CD4-positive, alpha-beta T cell (primary cell): ENCODE measurements at regions not wholly inside any gene's neighbourhood (a gene's known extent, or its start where the extent isn't known, plus 50 kb on each side); places are given as distances from the start of the nearest gene placed in this dataset.

Source experiments
- ATAC-seq: fragments of 200-7000 bp; cut with Tn5 transposase; one replicate; pipeline ENCODE4 v1.10.0; 2022; ENCODE audit warnings: mild to moderate bottlenecking; ENCODE audit not compliant: poor library complexity
- CTCF ChIA-PET: fragments of 350-600 bp; sonication (Branson Sonifier 250); formaldehyde crosslinking; loops from one replicate; lab custom pipeline; 2021; ENCODE audit warnings: antibody characterized with exemption, inconsistent platforms; lab: Charles Lee
- POLR2A ChIA-PET: fragments of 350-600 bp; sonication (Branson Sonifier 250); formaldehyde crosslinking; loops from one replicate; lab custom pipeline; 2021; ENCODE audit warnings: antibody characterized with exemption, inconsistent platforms; lab: Charles Lee
- DNase-seq, 14 experiments: peaks; one replicate each; pipeline ENCODE4 v3.0.0-alpha.2; 2013 to 2020; ENCODE audit warnings: mixed read lengths in 2 of 14
- H3K27ac ChIP-seq, 2 donors: one replicate each; pipeline versions ENCODE4 v1.5.1 to v1.7.0; 2013; ENCODE audit warnings: low read length in 2 of 2, low read depth in 1 of 2, mild to moderate bottlenecking in 1 of 2
- H3K27me3 ChIP-seq, 2 experiments: 1 replicate in 1 of 2; 2 replicates in 1 of 2; pipeline versions ENCODE4 v1.6.1 to v1.7.0; 2013; ENCODE audit warnings: low read length in 2 of 2, control low read depth in 1 of 2, mild to moderate bottlenecking in 1 of 2, moderate library complexity in 1 of 2; ENCODE audit not compliant: insufficient read depth in 2 of 2, control insufficient read depth in 1 of 2
- H3K36me3 ChIP-seq: one replicate; pipeline ENCODE4 v1.6.1; 2013; ENCODE audit warnings: low read length, control low read depth; ENCODE audit not compliant: insufficient read depth
- H3K4me1 ChIP-seq: one replicate; pipeline ENCODE4 v1.6.1; 2013; ENCODE audit warnings: low read length, control low read depth; ENCODE audit not compliant: insufficient read depth
- H3K4me3 ChIP-seq: one replicate; pipeline ENCODE4 v1.5.1; 2013; ENCODE audit warnings: mild to moderate bottlenecking, low read length, moderate library complexity
- H3K9me3 ChIP-seq, 2 experiments: 1 replicate in 1 of 2; 2 replicates in 1 of 2; pipeline versions ENCODE4 v1.6.1 to v1.7.0; 2013; ENCODE audit warnings: low read length in 2 of 2, mild to moderate bottlenecking in 2 of 2, control low read depth in 1 of 2, moderate library complexity in 1 of 2; ENCODE audit not compliant: control insufficient read depth in 1 of 2, insufficient read depth in 1 of 2
- H3K27ac Mint-ChIP-seq: one replicate; pipeline ENCODE4 v1.8.0; 2020; ENCODE audit warnings: mixed read lengths
- H3K27me3 Mint-ChIP-seq: one replicate; pipeline ENCODE4 v1.8.0; 2021; ENCODE audit warnings: mixed read lengths
- H3K36me3 Mint-ChIP-seq: one replicate; pipeline ENCODE4 v1.8.0; 2021; ENCODE audit warnings: low read depth, mixed read lengths
- H3K4me1 Mint-ChIP-seq: one replicate; pipeline ENCODE4 v1.8.0; 2021; ENCODE audit warnings: low read depth, mixed read lengths
- H3K4me3 Mint-ChIP-seq: one replicate; pipeline ENCODE4 v1.8.0; 2020; ENCODE audit warnings: mild to moderate bottlenecking, mixed read lengths
- H3K9me3 Mint-ChIP-seq: one replicate; pipeline ENCODE4 v1.8.0; 2020; ENCODE audit warnings: mixed read lengths
- intact Hi-C, 2 experiments: fragments of 100-400 bp; cut with DNase I in 1 of 2; cut with micrococcal nuclease in 1 of 2; formaldehyde crosslinking; loops; one replicate each; pipeline versions ENCODE4 v1.15.1 to v1.9.0; 2023 to 2025; cut with DNase I, micrococcal nuclease
- TF ChIP-seq, protein P1 (sequence below): fragments of 200-600 bp; IDR thresholded peaks from one replicate; pipeline ENCODE4 v1.8.0; 2022; ENCODE audit warnings: antibody characterized with exemption, mild to moderate bottlenecking

DNA sequence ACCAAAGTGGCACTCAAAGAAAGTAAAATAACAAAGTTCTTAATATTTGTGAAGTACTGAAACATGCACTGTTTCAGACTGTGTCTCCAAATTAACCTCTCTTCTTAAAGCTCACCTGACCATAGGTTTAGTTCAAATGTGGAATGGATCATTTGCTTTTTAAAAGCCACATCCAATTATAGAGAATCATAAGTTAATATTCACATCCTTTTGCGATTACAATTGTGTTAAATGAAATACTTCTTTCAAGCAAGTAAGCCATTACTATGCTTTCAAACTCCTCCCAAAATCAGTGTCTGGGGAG, 95.3 kb upstream of the PTPN13 start:
- CTCF ChIA-PET, result interaction anchor here (0.6 to 2.1 kb wide), 5 partner anchors 11 to 644 kb away, joined by 3 to 6 read pairs (median 4); partner anchors contain the start of gene C4orf36
- no peak overlapping the region for H3K4me3 Mint-ChIP-seq
- Histone ChIP-seq H3K27ac (no peak overlapping the region), H3K9me3 (no peaks in the 10 kb centered on the region), H3K4me3 (no peak overlapping the region), H3K4me1 (no peaks in the 10 kb centered on the region), H3K36me3 (no peaks in the 10 kb centered on the region), H3K27me3 (no peaks in the 10 kb centered on the region)
- no peaks in the 10 kb centered on the region for H3K4me1 Mint-ChIP-seq
- DNase-seq, result no peak
- no peaks in the 10 kb centered on the region for H3K36me3 Mint-ChIP-seq
- POLR2A ChIA-PET, result interaction anchor here (0.6 kb wide), 1 partner anchor 22 kb away, joined by 3 read pairs; no protein-coding TSS in a partner anchor
- peaks cover 11% of the 10 kb centered on the region for H3K27me3 Mint-ChIP-seq
- TF ChIP-seq, protein P1, sequence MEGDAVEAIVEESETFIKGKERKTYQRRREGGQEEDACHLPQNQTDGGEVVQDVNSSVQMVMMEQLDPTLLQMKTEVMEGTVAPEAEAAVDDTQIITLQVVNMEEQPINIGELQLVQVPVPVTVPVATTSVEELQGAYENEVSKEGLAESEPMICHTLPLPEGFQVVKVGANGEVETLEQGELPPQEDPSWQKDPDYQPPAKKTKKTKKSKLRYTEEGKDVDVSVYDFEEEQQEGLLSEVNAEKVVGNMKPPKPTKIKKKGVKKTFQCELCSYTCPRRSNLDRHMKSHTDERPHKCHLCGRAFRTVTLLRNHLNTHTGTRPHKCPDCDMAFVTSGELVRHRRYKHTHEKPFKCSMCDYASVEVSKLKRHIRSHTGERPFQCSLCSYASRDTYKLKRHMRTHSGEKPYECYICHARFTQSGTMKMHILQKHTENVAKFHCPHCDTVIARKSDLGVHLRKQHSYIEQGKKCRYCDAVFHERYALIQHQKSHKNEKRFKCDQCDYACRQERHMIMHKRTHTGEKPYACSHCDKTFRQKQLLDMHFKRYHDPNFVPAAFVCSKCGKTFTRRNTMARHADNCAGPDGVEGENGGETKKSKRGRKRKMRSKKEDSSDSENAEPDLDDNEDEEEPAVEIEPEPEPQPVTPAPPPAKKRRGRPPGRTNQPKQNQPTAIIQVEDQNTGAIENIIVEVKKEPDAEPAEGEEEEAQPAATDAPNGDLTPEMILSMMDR, result peak; percentile 22
- no peak for ATAC-seq
- no peaks in the 10 kb centered on the region for H3K9me3 Mint-ChIP-seq
- no peak overlapping the region for H3K27ac Mint-ChIP-seq
- intact Hi-C loops, result loop anchor here (1.0 to 10.0 kb wide), 4 partner anchors 396 to 738 kb away; no protein-coding TSS in a partner anchor

- no peaks in the 10 kb centered on the region for H3K36me3 ChIP-seq
- peaks cover 16% of the 10 kb centered on the region for H3K27me3 Mint-ChIP-seq
These were observed 93.6 kb upstream of the PTPN13 start for GRCh38 chr4:86500527-86500926.

DNA sequence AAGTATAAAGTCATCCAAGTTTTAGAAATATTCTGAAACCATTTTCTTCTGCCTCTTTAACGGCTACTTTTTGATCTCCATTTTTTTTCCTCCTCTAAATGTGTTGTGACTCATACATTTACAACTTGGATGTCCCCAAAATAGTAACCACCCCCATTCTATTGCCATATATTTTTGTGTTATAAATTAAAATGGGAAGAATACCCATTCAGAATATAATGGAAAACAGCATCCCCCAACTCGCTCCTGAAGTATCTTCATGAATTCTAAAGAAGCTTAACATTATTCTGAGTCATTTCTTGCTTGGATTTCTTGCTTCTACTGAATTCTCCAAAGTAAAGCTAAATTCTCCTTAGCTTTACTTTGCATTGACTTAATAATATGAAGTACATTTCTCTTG, 92.0 kb upstream of the PTPN13 start:
- CTCF ChIA-PET, result no interaction called here
- H3K27me3 ChIP-seq, result no peaks in the 10 kb centered on the region
- POLR2A ChIA-PET, result no interaction called here
- H3K4me3 ChIP-seq, result no peak overlapping the region
- Mint-ChIP-seq H3K27ac (no peak overlapping the region), H3K4me1 (no peaks in the 10 kb centered on the region), H3K27me3 (peaks cover 16% of the 10 kb centered on the region), H3K36me3 (no peaks in the 10 kb centered on the region), H3K4me3 (no peak overlapping the region), H3K9me3 (no peaks in the 10 kb centered on the region)
- TF ChIP-seq, protein P1, result no peak
- no peaks in the 10 kb centered on the region for H3K9me3 ChIP-seq
- no peak overlapping the region for H3K27ac ChIP-seq
- intact Hi-C loops, result no loop called here
- ATAC-seq (no peak), DNase-seq (no peak)
- H3K36me3 ChIP-seq, result no peaks in the 10 kb centered on the region
- H3K4me1 ChIP-seq, result no peaks in the 10 kb centered on the region

More at GRCh38 chr4:86500527-86500926, 93.6 kb upstream of the PTPN13 start:
- Histone ChIP-seq H3K27me3 (no peaks in the 10 kb centered on the region), H3K4me1 (no peaks in the 10 kb centered on the region), H3K9me3 (no peaks in the 10 kb centered on the region), H3K27ac (no peak overlapping the region), H3K4me3 (no peak overlapping the region)
- Mint-ChIP-seq H3K27ac (no peak overlapping the region), H3K4me1 (no peaks in the 10 kb centered on the region), H3K36me3 (no peaks in the 10 kb centered on the region), H3K9me3 (no peaks in the 10 kb centered on the region), H3K4me3 (no peak overlapping the region)
- ATAC-seq (no peak), DNase-seq (no peak)
- intact Hi-C loops, result no loop called here
- ChIA-PET CTCF (interaction anchor here (1.0 to 1.5 kb wide), 2 partner anchors 9 to 12 kb away, joined by 3 read pairs; no protein-coding TSS in a partner anchor), POLR2A (interaction anchor here (0.7 kb wide), 1 partner anchor 230 kb away, joined by 3 read pairs; no protein-coding TSS in a partner anchor)
- TF ChIP-seq, protein P1, result no peak
